ENCODE measurements at regions not wholly inside any gene's neighbourhood (a gene's known extent, or its start where the extent isn't known, plus 50 kb on each side); places are given as distances from the start of the nearest gene placed in this dataset.
"Not testable (repeated sequence)": the region's sequence is repeated elsewhere in the genome, so short reads cannot be mapped to it uniquely, and the experiment has no call there.

GRCh38 chr18:65230311-65230710, 520.5 kb upstream of the CDH7 start:
- Histone ChIP-seq H3K27me3 (ENCODE audit: control insufficient read depth, insufficient read depth, low read length) (no peaks in the 10 kb centered on the region), H3K4me2 (ENCODE audit: low read length) (no peak overlapping the region), H3K4me3 (ENCODE audit: low read length) (no peak overlapping the region)

GRCh38 chr18:65227970-65228369, 522.8 kb upstream of the CDH7 start:
- Histone ChIP-seq H3K4me2 (ENCODE audit: low read length) (no peak overlapping the region), H3K27me3 (ENCODE audit: control insufficient read depth, insufficient read depth, low read length) (no peaks in the 10 kb centered on the region), H3K4me3 (ENCODE audit: low read length) (no peak overlapping the region), H3K36me3 (ENCODE audit: insufficient read depth, low read length) (no peaks in the 10 kb centered on the region), H3K4me1 (ENCODE audit: control insufficient read depth, insufficient read depth, low read length) (no peaks in the 10 kb centered on the region), H3K9ac (ENCODE audit: low read depth, low read length) (no peak overlapping the region), H3K9me3 (replicated peaks; ENCODE audit: low read length) (no peaks in the 10 kb centered on the region)

More at GRCh38 chr18:65230311-65230710, 520.5 kb upstream of the CDH7 start:
- Histone ChIP-seq H3K9ac (ENCODE audit: low read depth, low read length) (no peak overlapping the region), H3K4me1 (ENCODE audit: control insufficient read depth, insufficient read depth, low read length) (no peaks in the 10 kb centered on the region), H3K9me3 (replicated peaks; ENCODE audit: low read length) (no peaks in the 10 kb centered on the region), H3K36me3 (ENCODE audit: insufficient read depth, low read length) (no peaks in the 10 kb centered on the region)

- H3K9me3 ChIP-seq (replicated peaks; ENCODE audit: low read length): peaks cover 3% of the 10 kb centered on the region
- no peak overlapping the region for H3K9ac ChIP-seq (ENCODE audit: low read depth, low read length)
- H3K4me2 ChIP-seq (ENCODE audit: low read length): no peak overlapping the region
- H3K36me3 ChIP-seq (ENCODE audit: insufficient read depth, low read length): no peaks in the 10 kb centered on the region
- no peak overlapping the region for H3K4me3 ChIP-seq (ENCODE audit: low read length)
- no peaks in the 10 kb centered on the region for H3K4me1 ChIP-seq (ENCODE audit: control insufficient read depth, insufficient read depth, low read length)
- H3K27me3 ChIP-seq (ENCODE audit: control insufficient read depth, insufficient read depth, low read length): no peaks in the 10 kb centered on the region
These were observed 529.1 kb upstream of the CDH7 start for GRCh38 chr18:65221736-65222135.

GRCh38 chr18:65221115-65221514, 529.7 kb upstream of the CDH7 start:
- Histone ChIP-seq H3K9ac (ENCODE audit: low read depth, low read length) (no peak overlapping the region), H3K4me1 (ENCODE audit: control insufficient read depth, insufficient read depth, low read length) (no peaks in the 10 kb centered on the region), H3K27me3 (ENCODE audit: control insufficient read depth, insufficient read depth, low read length) (no peaks in the 10 kb centered on the region), H3K4me2 (ENCODE audit: low read length) (no peak overlapping the region), H3K9me3 (replicated peaks; ENCODE audit: low read length) (peaks cover 3% of the 10 kb centered on the region), H3K4me3 (ENCODE audit: low read length) (no peak overlapping the region), H3K36me3 (ENCODE audit: insufficient read depth, low read length) (no peaks in the 10 kb centered on the region)

GRCh38 chr18:65215865-65216466, 534.8 kb upstream of the CDH7 start:
- H3K9me3 ChIP-seq (replicated peaks; ENCODE audit: low read length): peaks cover 3% of the 10 kb centered on the region
- H3K9ac ChIP-seq (ENCODE audit: low read depth, low read length): no peak overlapping the region
- H3K36me3 ChIP-seq (ENCODE audit: insufficient read depth, low read length): no peaks in the 10 kb centered on the region
- no peak overlapping the region for H3K4me3 ChIP-seq (ENCODE audit: low read length)
- no peaks in the 10 kb centered on the region for H3K27me3 ChIP-seq (ENCODE audit: control insufficient read depth, insufficient read depth, low read length)
- H3K4me2 ChIP-seq (ENCODE audit: low read length): no peak overlapping the region
- H3K4me1 ChIP-seq (ENCODE audit: control insufficient read depth, insufficient read depth, low read length): no peaks in the 10 kb centered on the region

- H3K36me3 ChIP-seq (ENCODE audit: insufficient read depth, low read length): no peaks in the 10 kb centered on the region
- H3K9ac ChIP-seq (ENCODE audit: low read depth, low read length): no peak overlapping the region
- H3K4me2 ChIP-seq (ENCODE audit: low read length): no peak overlapping the region
- no peaks in the 10 kb centered on the region for H3K4me1 ChIP-seq (ENCODE audit: control insufficient read depth, insufficient read depth, low read length)
- H3K4me3 ChIP-seq (ENCODE audit: low read length): no peak overlapping the region
- peaks cover 3% of the 10 kb centered on the region for H3K9me3 ChIP-seq (replicated peaks; ENCODE audit: low read length)
- H3K27me3 ChIP-seq (ENCODE audit: control insufficient read depth, insufficient read depth, low read length): no peaks in the 10 kb centered on the region
These were observed 536.4 kb upstream of the CDH7 start for GRCh38 chr18:65214456-65214855.

GRCh38 chr18:65206551-65207260, 544.1 kb upstream of the CDH7 start:
- no peaks in the 10 kb centered on the region for H3K27me3 ChIP-seq (ENCODE audit: control insufficient read depth, insufficient read depth, low read length)
- H3K9me3 ChIP-seq (replicated peaks; ENCODE audit: low read length): peaks cover 10% of the 10 kb centered on the region
- no peak overlapping the region for H3K4me2 ChIP-seq (ENCODE audit: low read length)
- no peak overlapping the region for H3K9ac ChIP-seq (ENCODE audit: low read depth, low read length)
- H3K4me1 ChIP-seq (ENCODE audit: control insufficient read depth, insufficient read depth, low read length): no peaks in the 10 kb centered on the region
- H3K4me3 ChIP-seq (ENCODE audit: low read length): no peak overlapping the region
- H3K36me3 ChIP-seq (ENCODE audit: insufficient read depth, low read length): no peaks in the 10 kb centered on the region

GRCh38 chr18:65202091-65202490, 548.7 kb upstream of the CDH7 start:
- no peaks in the 10 kb centered on the region for H3K27me3 ChIP-seq (ENCODE audit: control insufficient read depth, insufficient read depth, low read length)
- no peaks in the 10 kb centered on the region for H3K36me3 ChIP-seq (ENCODE audit: insufficient read depth, low read length)
- peaks cover 10% of the 10 kb centered on the region for H3K9me3 ChIP-seq (replicated peaks; ENCODE audit: low read length)
- H3K9ac ChIP-seq (ENCODE audit: low read depth, low read length): no peak overlapping the region
- H3K4me2 ChIP-seq (ENCODE audit: low read length): no peak overlapping the region
- no peak overlapping the region for H3K4me3 ChIP-seq (ENCODE audit: low read length)
- no peaks in the 10 kb centered on the region for H3K4me1 ChIP-seq (ENCODE audit: control insufficient read depth, insufficient read depth, low read length)

GRCh38 chr18:65175681-65176080, 575.1 kb upstream of the CDH7 start:
- H3K4me3 ChIP-seq (ENCODE audit: low read length): no peak overlapping the region
- no peaks in the 10 kb centered on the region for H3K27me3 ChIP-seq (ENCODE audit: control insufficient read depth, insufficient read depth, low read length)
- no peaks in the 10 kb centered on the region for H3K36me3 ChIP-seq (ENCODE audit: insufficient read depth, low read length)
- H3K4me1 ChIP-seq (ENCODE audit: control insufficient read depth, insufficient read depth, low read length): no peaks in the 10 kb centered on the region
- no peak overlapping the region for H3K4me2 ChIP-seq (ENCODE audit: low read length)
- peaks cover 2% of the 10 kb centered on the region for H3K9me3 ChIP-seq (replicated peaks; ENCODE audit: low read length)
- no peak overlapping the region for H3K9ac ChIP-seq (ENCODE audit: low read depth, low read length)

GRCh38 chr18:65162086-65162485, 588.7 kb upstream of the CDH7 start:
- not testable (repeated sequence) for H3K27me3 ChIP-seq (ENCODE audit: control insufficient read depth, insufficient read depth, low read length); H3K4me2 ChIP-seq (ENCODE audit: low read length); H3K9ac ChIP-seq (ENCODE audit: low read depth, low read length); H3K9me3 ChIP-seq (replicated peaks; ENCODE audit: low read length); H3K4me1 ChIP-seq (ENCODE audit: control insufficient read depth, insufficient read depth, low read length); H3K4me3 ChIP-seq (ENCODE audit: low read length); H3K36me3 ChIP-seq (ENCODE audit: insufficient read depth, low read length)

GRCh38 chr18:65146482-65147021, 604.3 kb upstream of the CDH7 start:
- Histone ChIP-seq H3K4me3 (ENCODE audit: low read length) (no peak overlapping the region), H3K36me3 (ENCODE audit: insufficient read depth, low read length) (no peaks in the 10 kb centered on the region), H3K4me2 (ENCODE audit: low read length) (no peak overlapping the region), H3K9me3 (replicated peaks; ENCODE audit: low read length) (no peaks in the 10 kb centered on the region), H3K4me1 (ENCODE audit: control insufficient read depth, insufficient read depth, low read length) (no peaks in the 10 kb centered on the region), H3K9ac (ENCODE audit: low read depth, low read length) (no peak overlapping the region), H3K27me3 (ENCODE audit: control insufficient read depth, insufficient read depth, low read length) (no peaks in the 10 kb centered on the region)

GRCh38 chr18:65145312-65145711, 605.5 kb upstream of the CDH7 start:
- Histone ChIP-seq H3K36me3 (ENCODE audit: insufficient read depth, low read length) (no peaks in the 10 kb centered on the region), H3K4me1 (ENCODE audit: control insufficient read depth, insufficient read depth, low read length) (no peaks in the 10 kb centered on the region), H3K4me2 (ENCODE audit: low read length) (no peak overlapping the region), H3K27me3 (ENCODE audit: control insufficient read depth, insufficient read depth, low read length) (no peaks in the 10 kb centered on the region), H3K4me3 (ENCODE audit: low read length) (no peak overlapping the region), H3K9me3 (replicated peaks; ENCODE audit: low read length) (no peaks in the 10 kb centered on the region), H3K9ac (ENCODE audit: low read depth, low read length) (no peak overlapping the region)
